ENCODE measurements at regions not wholly inside any gene's neighbourhood (a gene's known extent, or its start where the extent isn't known, plus 50 kb on each side); places are given as distances from the start of the nearest gene placed in this dataset.

- Mint-ChIP-seq H3K4me1 (no peaks in the 10 kb centered on the region), H3K27ac (no peak overlapping the region), H3K9me3 (ENCODE audit: low read depth) (no peaks in the 10 kb centered on the region), H3K27me3 (no peaks in the 10 kb centered on the region), H3K4me3 (no peak overlapping the region), H3K36me3 (no peaks in the 10 kb centered on the region)
- DNase-seq (no peak), ATAC-seq (no peak)
- CTCF ChIA-PET = no interaction called here
Measured at GRCh38 chr16:73140929-73141328, 93.0 kb upstream of the ZFHX3 start.

GRCh38 chr16:73131156-73131862, 83.4 kb upstream of the ZFHX3 start:
- H3K36me3 Mint-ChIP-seq = no peaks in the 10 kb centered on the region
- H3K4me1 Mint-ChIP-seq = no peaks in the 10 kb centered on the region
- no peak overlapping the region for H3K27ac Mint-ChIP-seq
- CTCF ChIA-PET = no interaction called here
- H3K4me3 Mint-ChIP-seq = no peak overlapping the region
- H3K27me3 Mint-ChIP-seq = no peaks in the 10 kb centered on the region
- H3K9me3 Mint-ChIP-seq (ENCODE audit: low read depth) = peaks cover 7% of the 10 kb centered on the region
- DNase-seq (no peak), ATAC-seq (no peak)

GRCh38 chr16:73129455-73129854, 81.5 kb upstream of the ZFHX3 start:
- no peaks in the 10 kb centered on the region for H3K27me3 Mint-ChIP-seq
- peaks cover 7% of the 10 kb centered on the region for H3K9me3 Mint-ChIP-seq (ENCODE audit: low read depth)

GRCh38 chr16:73126525-73126853, 78.6 kb upstream of the ZFHX3 start:
- Mint-ChIP-seq H3K4me3 (no peak overlapping the region), H3K27me3 (no peaks in the 10 kb centered on the region), H3K27ac (no peak overlapping the region), H3K9me3 (ENCODE audit: low read depth) (peaks cover 4% of the 10 kb centered on the region), H3K4me1 (no peaks in the 10 kb centered on the region), H3K36me3 (no peaks in the 10 kb centered on the region)
- ATAC-seq (no peak), DNase-seq (no peak)
- CTCF ChIA-PET = no interaction called here

More at GRCh38 chr16:73129455-73129854, 81.5 kb upstream of the ZFHX3 start:
- ATAC-seq (no peak), DNase-seq (no peak)
- Mint-ChIP-seq H3K4me3 (no peak overlapping the region), H3K36me3 (no peaks in the 10 kb centered on the region), H3K4me1 (no peaks in the 10 kb centered on the region), H3K27ac (no peak overlapping the region)
- CTCF ChIA-PET = no interaction called here

GRCh38 chr16:73125850-73126524, 78.1 kb upstream of the ZFHX3 start:
- DNase-seq (no peak), ATAC-seq (no peak)
- H3K9me3 Mint-ChIP-seq (ENCODE audit: low read depth) = peaks cover 4% of the 10 kb centered on the region
- H3K36me3 Mint-ChIP-seq = no peaks in the 10 kb centered on the region
- H3K27ac Mint-ChIP-seq = no peak overlapping the region
- H3K27me3 Mint-ChIP-seq = no peaks in the 10 kb centered on the region
- CTCF ChIA-PET = no interaction called here
- H3K4me3 Mint-ChIP-seq = no peak overlapping the region
- H3K4me1 Mint-ChIP-seq = no peaks in the 10 kb centered on the region

GRCh38 chr16:73124665-73125375, 76.9 kb upstream of the ZFHX3 start:
- no peaks in the 10 kb centered on the region for H3K36me3 Mint-ChIP-seq
- H3K27me3 Mint-ChIP-seq = no peaks in the 10 kb centered on the region
- H3K27ac Mint-ChIP-seq = no peak overlapping the region
- H3K4me1 Mint-ChIP-seq = no peaks in the 10 kb centered on the region
- CTCF ChIA-PET = no interaction called here
- H3K9me3 Mint-ChIP-seq (ENCODE audit: low read depth) = peaks cover 2% of the 10 kb centered on the region
- no peak for DNase-seq
- H3K4me3 Mint-ChIP-seq = no peak overlapping the region
- no peak for ATAC-seq

GRCh38 chr16:73124097-73124652, 76.2 kb upstream of the ZFHX3 start:
- ATAC-seq (no peak), DNase-seq (no peak)
- Mint-ChIP-seq H3K9me3 (ENCODE audit: low read depth) (peaks cover 2% of the 10 kb centered on the region), H3K27ac (no peak overlapping the region), H3K4me3 (no peak overlapping the region), H3K4me1 (no peaks in the 10 kb centered on the region), H3K36me3 (no peaks in the 10 kb centered on the region), H3K27me3 (no peaks in the 10 kb centered on the region)
- CTCF ChIA-PET = no interaction called here

GRCh38 chr16:73122604-73123391, 74.9 kb upstream of the ZFHX3 start:
- no peaks in the 10 kb centered on the region for H3K36me3 Mint-ChIP-seq
- no peak overlapping the region for H3K4me3 Mint-ChIP-seq
- CTCF ChIA-PET = no interaction called here
- no peak for ATAC-seq
- H3K9me3 Mint-ChIP-seq (ENCODE audit: low read depth) = no peaks in the 10 kb centered on the region
- H3K27ac Mint-ChIP-seq = no peak overlapping the region
- no peak for DNase-seq
- H3K27me3 Mint-ChIP-seq = no peaks in the 10 kb centered on the region
- no peaks in the 10 kb centered on the region for H3K4me1 Mint-ChIP-seq

- ATAC-seq (no peak), DNase-seq (no peak)
- Mint-ChIP-seq H3K4me1 (no peaks in the 10 kb centered on the region), H3K9me3 (ENCODE audit: low read depth) (peaks cover 4% of the 10 kb centered on the region), H3K4me3 (no peak overlapping the region), H3K27ac (no peak overlapping the region), H3K36me3 (no peaks in the 10 kb centered on the region), H3K27me3 (no peaks in the 10 kb centered on the region)
- CTCF ChIA-PET = no interaction called here
Measured at GRCh38 chr16:73116576-73116975, 68.6 kb upstream of the ZFHX3 start.

- Mint-ChIP-seq H3K36me3 (no peaks in the 10 kb centered on the region), H3K27ac (no peak overlapping the region), H3K4me3 (no peak overlapping the region), H3K9me3 (ENCODE audit: low read depth) (peaks cover 4% of the 10 kb centered on the region), H3K27me3 (no peaks in the 10 kb centered on the region), H3K4me1 (no peaks in the 10 kb centered on the region)
- ATAC-seq (no peak), DNase-seq (no peak)
- CTCF ChIA-PET = no interaction called here
Measured at GRCh38 chr16:73113336-73113735, 65.4 kb upstream of the ZFHX3 start.

GRCh38 chr16:73108195-73108963, 60.5 kb upstream of the ZFHX3 start:
- no peak overlapping the region for H3K27ac Mint-ChIP-seq
- CTCF ChIA-PET = no interaction called here

GRCh38 chr16:73107371-73107770, 59.4 kb upstream of the ZFHX3 start:
- Mint-ChIP-seq H3K4me1 (no peaks in the 10 kb centered on the region), H3K4me3 (no peak overlapping the region), H3K9me3 (ENCODE audit: low read depth) (peaks cover 2% of the 10 kb centered on the region), H3K27me3 (no peaks in the 10 kb centered on the region), H3K27ac (no peak overlapping the region), H3K36me3 (no peaks in the 10 kb centered on the region)
- no peak for ATAC-seq
- DNase-seq = no peak
- CTCF ChIA-PET = no interaction called here

More at GRCh38 chr16:73108195-73108963, 60.5 kb upstream of the ZFHX3 start:
- H3K9me3 Mint-ChIP-seq (ENCODE audit: low read depth) = peaks cover 2% of the 10 kb centered on the region
- DNase-seq (no peak), ATAC-seq (no peak)
- no peaks in the 10 kb centered on the region for H3K36me3 Mint-ChIP-seq
- H3K4me3 Mint-ChIP-seq = no peak overlapping the region
- H3K4me1 Mint-ChIP-seq = no peaks in the 10 kb centered on the region
- no peaks in the 10 kb centered on the region for H3K27me3 Mint-ChIP-seq
